Subcutaneous abdominal adipose tissue (tissue), 5 donors: ENCODE measurements at regions not wholly inside any gene's neighbourhood (a gene's known extent, or its start where the extent isn't known, plus 50 kb on each side); places are given as distances from the start of the nearest gene placed in this dataset.

Source experiments
- H3K27ac ChIP-seq: one replicate; pipeline ENCODE4 v1.7.0; 2013; ENCODE audit warnings: low read depth, mild to moderate bottlenecking, inconsistent platforms, low read length, moderate library complexity
- H3K27me3 ChIP-seq, 5 donors: one replicate each; pipeline ENCODE4 v1.7.0; 2013; ENCODE audit warnings: low read length in 5 of 5, inconsistent platforms in 1 of 5; ENCODE audit not compliant: control insufficient read depth in 5 of 5, insufficient read depth in 4 of 5
- H3K36me3 ChIP-seq, 5 donors: one replicate each; pipeline ENCODE4 v1.7.0; 2013; ENCODE audit warnings: low read length in 5 of 5; ENCODE audit not compliant: control insufficient read depth in 5 of 5, insufficient read depth in 5 of 5
- H3K4me1 ChIP-seq, 5 donors: one replicate each; pipeline ENCODE4 v1.7.0; 2013; ENCODE audit warnings: low read length in 5 of 5, mild to moderate bottlenecking in 3 of 5, moderate library complexity in 1 of 5; ENCODE audit not compliant: control insufficient read depth in 5 of 5, insufficient read depth in 5 of 5
- H3K4me3 ChIP-seq, 5 donors: one replicate each; pipeline ENCODE4 v1.7.0; 2013; ENCODE audit warnings: low read length in 5 of 5, low read depth in 1 of 5
- H3K9ac ChIP-seq, 5 donors: one replicate each; pipeline ENCODE4 v1.7.0; 2013; ENCODE audit warnings: low read length in 5 of 5, mild to moderate bottlenecking in 4 of 5, moderate library complexity in 3 of 5
- H3K9me3 ChIP-seq, 5 donors: one replicate each; pipeline ENCODE4 v1.7.0; 2013; ENCODE audit warnings: low read length in 5 of 5; ENCODE audit not compliant: control insufficient read depth in 5 of 5
- donor health status: healthy.
- donor health status: healthy.
- donor health status: healthy.
- donor health status: healthy.
- donor health status: healthy.

DNA sequence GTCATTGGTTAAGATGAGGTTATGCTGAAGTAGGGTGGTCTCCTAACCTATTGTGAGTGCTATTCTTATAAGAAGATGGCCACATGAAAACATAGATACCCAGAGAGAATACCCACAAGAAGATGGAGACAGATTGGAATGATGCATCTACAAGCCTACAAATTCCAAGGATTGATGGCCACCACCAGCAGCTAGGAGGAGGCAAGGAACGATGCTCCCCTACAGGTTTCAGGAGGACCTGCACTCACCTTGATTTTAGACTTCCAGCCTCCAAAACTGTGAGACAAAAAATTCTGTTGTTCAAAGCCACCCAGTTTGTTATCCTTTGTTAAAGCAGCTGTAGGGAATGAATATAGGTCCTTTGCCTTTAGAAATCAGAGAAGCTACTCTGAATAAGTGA, 227.4 kb downstream of the NEDD1 start:
- Histone ChIP-seq H3K4me1 (no peaks in the 10 kb centered on the region), H3K9me3 (no peaks in the 10 kb centered on the region), H3K36me3 (no peaks in the 10 kb centered on the region), H3K27me3 (peaks cover 0 to 4% (median 0%) of the 10 kb centered on the region in 5 donors), H3K4me3 (no peak overlapping the region), H3K9ac (no peak overlapping the region), H3K27ac (no peak overlapping the region)

DNA sequence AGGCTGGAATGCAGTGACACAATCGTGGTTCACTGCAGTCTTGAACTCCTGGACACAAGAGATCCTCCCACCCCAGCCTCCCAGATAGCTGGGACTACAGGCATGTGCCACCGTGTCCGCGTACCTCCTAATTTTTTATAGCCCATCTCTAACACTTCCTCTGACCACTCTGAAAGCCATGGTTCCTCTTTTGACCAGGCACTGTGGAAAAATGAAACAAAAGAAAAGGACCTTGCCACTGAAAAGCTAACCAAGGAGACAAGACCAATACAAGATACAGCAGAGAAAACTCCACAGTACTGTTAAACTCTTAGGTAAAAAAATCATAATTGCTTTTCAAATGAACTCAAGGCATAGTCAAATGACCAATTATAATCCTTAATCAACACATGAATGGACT, 233.3 kb downstream of the NEDD1 start:
- H3K36me3 ChIP-seq: no peaks in the 10 kb centered on the region
- H3K27ac ChIP-seq: no peak overlapping the region
- H3K9me3 ChIP-seq: no peaks in the 10 kb centered on the region
- H3K9ac ChIP-seq: no peak overlapping the region
- no peaks in the 10 kb centered on the region for H3K4me1 ChIP-seq
- no peak overlapping the region for H3K4me3 ChIP-seq
- H3K27me3 ChIP-seq: peaks cover 0 to 4% (median 0%) of the 10 kb centered on the region in 5 donors

- H3K27me3 ChIP-seq: no peaks in the 10 kb centered on the region
- H3K4me3 ChIP-seq: no peak overlapping the region
- H3K36me3 ChIP-seq: no peaks in the 10 kb centered on the region
- no peak overlapping the region for H3K9ac ChIP-seq
- H3K27ac ChIP-seq: no peak overlapping the region
- no peaks in the 10 kb centered on the region for H3K9me3 ChIP-seq
- no peaks in the 10 kb centered on the region for H3K4me1 ChIP-seq
Observed at GRCh38 chr12:97142737-97143410, 235.8 kb downstream of the NEDD1 start.

DNA sequence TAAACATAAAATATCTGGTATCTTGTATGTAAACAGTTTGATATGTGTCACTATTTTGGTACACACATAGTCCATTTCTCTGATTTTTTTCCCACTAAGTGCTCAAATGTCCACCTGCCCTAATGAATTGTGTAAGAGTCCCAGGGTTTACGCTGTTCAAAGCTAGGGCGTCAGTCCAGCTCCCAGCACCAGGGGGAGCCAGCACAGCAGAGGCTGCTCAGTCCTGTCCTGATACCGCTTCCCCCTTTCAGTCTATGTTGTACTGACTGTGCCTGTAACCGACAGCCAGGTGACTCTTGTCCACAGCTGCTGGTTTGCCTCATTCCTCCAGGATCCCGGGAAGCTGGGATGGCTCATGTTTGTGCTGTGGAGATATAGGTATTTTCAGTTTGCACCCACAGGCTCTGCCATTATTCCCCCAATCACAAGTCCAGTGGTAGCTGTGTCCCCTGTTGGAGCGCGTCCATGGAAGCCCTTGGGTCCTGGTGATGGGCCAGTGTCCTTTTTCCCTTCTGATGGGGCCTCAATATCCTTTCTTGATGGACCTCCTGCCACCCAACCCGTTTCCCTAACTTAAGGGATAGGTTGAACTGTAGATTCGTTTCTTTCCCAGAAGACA, 242.0 kb downstream of the NEDD1 start:
- H3K4me3 ChIP-seq: no peak overlapping the region
- no peaks in the 10 kb centered on the region for H3K36me3 ChIP-seq
- no peak overlapping the region for H3K9ac ChIP-seq
- no peak overlapping the region for H3K27ac ChIP-seq
- no peaks in the 10 kb centered on the region for H3K27me3 ChIP-seq
- no peaks in the 10 kb centered on the region for H3K4me1 ChIP-seq
- H3K9me3 ChIP-seq: no peaks in the 10 kb centered on the region

- no peaks in the 10 kb centered on the region for H3K4me1 ChIP-seq
- H3K36me3 ChIP-seq: no peaks in the 10 kb centered on the region
- H3K9ac ChIP-seq: no peak overlapping the region
- no peak overlapping the region for H3K27ac ChIP-seq
- H3K4me3 ChIP-seq: no peak overlapping the region
- H3K9me3 ChIP-seq: no peaks in the 10 kb centered on the region
- no peaks in the 10 kb centered on the region for H3K27me3 ChIP-seq
Observed at GRCh38 chr12:97151481-97151880, 244.4 kb downstream of the NEDD1 start.

DNA sequence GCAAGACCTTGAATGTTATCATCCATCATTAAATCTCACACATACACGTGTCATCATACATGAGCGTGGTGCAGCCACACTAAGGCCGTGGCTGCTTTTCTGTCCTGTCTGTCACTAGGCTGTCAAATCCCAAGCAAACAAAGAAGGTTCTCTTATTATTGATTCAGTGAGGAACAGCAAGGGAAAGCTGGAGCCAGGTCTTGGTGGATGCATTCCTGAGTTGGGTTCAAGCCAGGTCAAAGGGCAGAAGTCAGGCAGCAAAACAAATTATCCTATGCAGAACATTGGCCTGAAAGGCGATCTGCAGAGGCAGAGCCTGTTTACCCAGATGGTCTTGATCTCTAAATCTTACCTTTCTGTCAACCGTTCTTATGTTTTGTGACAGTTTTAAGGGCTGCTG, 252.3 kb downstream of the NEDD1 start:
- no peak overlapping the region for H3K9ac ChIP-seq
- H3K4me1 ChIP-seq: no peaks in the 10 kb centered on the region
- no peaks in the 10 kb centered on the region for H3K27me3 ChIP-seq
- no peak overlapping the region for H3K4me3 ChIP-seq
- H3K9me3 ChIP-seq: no peaks in the 10 kb centered on the region
- no peak overlapping the region for H3K27ac ChIP-seq
- no peaks in the 10 kb centered on the region for H3K36me3 ChIP-seq

- Histone ChIP-seq H3K27me3 (no peaks in the 10 kb centered on the region), H3K9me3 (no peaks in the 10 kb centered on the region), H3K4me1 (no peaks in the 10 kb centered on the region), H3K4me3 (no peak overlapping the region), H3K27ac (no peak overlapping the region), H3K36me3 (no peaks in the 10 kb centered on the region), H3K9ac (no peak overlapping the region)
Observed at GRCh38 chr12:97160277-97160676, 253.2 kb downstream of the NEDD1 start.

- H3K4me3 ChIP-seq: no peak overlapping the region
- no peak overlapping the region for H3K27ac ChIP-seq
- no peaks in the 10 kb centered on the region for H3K9me3 ChIP-seq
- no peaks in the 10 kb centered on the region for H3K27me3 ChIP-seq
- H3K9ac ChIP-seq: no peak overlapping the region
- no peaks in the 10 kb centered on the region for H3K36me3 ChIP-seq
- no peaks in the 10 kb centered on the region for H3K4me1 ChIP-seq
Observed at GRCh38 chr12:97162173-97162572, 255.1 kb downstream of the NEDD1 start.

GRCh38 chr12:97164936-97165335, 257.9 kb downstream of the NEDD1 start:
- H3K27ac ChIP-seq: no peak overlapping the region
- no peak overlapping the region for H3K9ac ChIP-seq
- no peaks in the 10 kb centered on the region for H3K27me3 ChIP-seq
- H3K4me3 ChIP-seq: no peak overlapping the region
- H3K36me3 ChIP-seq: no peaks in the 10 kb centered on the region
- no peaks in the 10 kb centered on the region for H3K4me1 ChIP-seq
- no peaks in the 10 kb centered on the region for H3K9me3 ChIP-seq

DNA sequence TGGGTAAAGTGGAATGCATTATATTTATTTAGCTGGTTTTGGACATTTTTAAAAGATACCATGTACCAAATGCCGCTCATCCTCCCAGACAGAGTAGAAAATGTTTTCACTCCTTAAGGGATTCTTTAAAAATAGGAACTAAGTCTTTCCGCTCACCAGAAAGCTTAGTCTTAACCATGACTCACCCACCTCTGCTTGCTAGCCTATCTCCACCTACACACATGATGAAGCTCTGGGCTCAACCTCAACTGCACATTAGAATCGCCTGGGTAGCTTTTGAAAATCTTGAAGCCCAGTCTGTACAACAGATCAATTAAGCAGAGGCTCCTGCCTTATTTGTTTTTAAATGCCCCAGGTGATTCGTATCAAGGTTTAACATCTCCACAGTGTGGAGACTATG, 260.5 kb downstream of the NEDD1 start:
- no peaks in the 10 kb centered on the region for H3K4me1 ChIP-seq
- no peak overlapping the region for H3K27ac ChIP-seq
- H3K9me3 ChIP-seq: no peaks in the 10 kb centered on the region
- no peak overlapping the region for H3K4me3 ChIP-seq
- no peak overlapping the region for H3K9ac ChIP-seq
- H3K27me3 ChIP-seq: no peaks in the 10 kb centered on the region
- no peaks in the 10 kb centered on the region for H3K36me3 ChIP-seq
